Occipital lobe (tissue), 1 donor: ENCODE measurements at regions not wholly inside any gene's neighbourhood (a gene's known extent, or its start where the extent isn't known, plus 50 kb on each side); places are given as distances from the start of the nearest gene placed in this dataset.
"Not testable (repeated sequence)": the region's sequence is repeated elsewhere in the genome, so short reads cannot be mapped to it uniquely, and the experiment has no call there.

ENCODE experiments used
- DNase-seq: peaks from one replicate; lab custom pipeline; 2025; lab: John Stamatoyannopoulos, UW

GRCh38 chr9:27802418-27802817, 229.1 kb upstream of the C9orf72 start:
- DNase-seq: no peak

DNA sequence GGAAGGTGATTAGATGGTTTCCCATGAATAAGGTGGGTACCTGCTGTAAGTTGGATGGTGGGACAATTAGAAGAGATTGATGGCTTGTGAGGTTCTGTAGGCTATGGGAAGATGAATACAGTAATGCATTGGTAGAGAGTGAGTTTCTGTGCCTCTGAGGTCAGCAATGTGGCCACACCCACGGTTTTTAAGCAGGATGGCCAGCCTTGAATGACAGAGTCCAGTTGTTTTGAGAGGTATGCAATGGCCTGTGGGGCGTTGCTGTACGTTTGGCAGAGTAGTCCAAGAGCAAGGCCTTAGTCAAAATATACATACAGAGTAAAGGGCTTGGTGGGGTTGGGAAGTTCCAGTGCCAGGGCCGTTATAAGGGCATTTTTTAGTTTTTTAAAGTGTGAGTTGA, 235.6 kb upstream of the C9orf72 start:
- no peak for DNase-seq

GRCh38 chr9:27817747-27818146, 244.5 kb upstream of the C9orf72 start:
- DNase-seq: no peak

DNA sequence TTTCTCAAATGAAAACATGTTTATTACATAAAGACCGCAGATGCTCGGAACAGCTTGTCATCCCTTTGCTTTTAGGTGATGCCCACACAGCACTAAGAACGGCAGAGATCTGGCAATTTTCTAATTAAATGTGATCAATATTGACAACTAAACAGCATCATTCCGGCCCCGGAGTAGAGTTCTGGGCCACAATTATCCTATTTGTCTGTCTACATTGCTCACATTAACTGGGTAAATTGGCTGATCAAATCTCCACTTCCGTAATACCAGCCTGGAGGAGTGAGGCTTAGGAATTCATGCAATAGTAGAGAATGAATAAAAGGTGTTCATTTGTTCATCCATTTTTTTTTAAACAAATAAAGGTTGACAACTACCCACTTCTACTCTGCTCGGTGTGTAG, 245.1 kb upstream of the C9orf72 start:
- no peak for DNase-seq

DNA sequence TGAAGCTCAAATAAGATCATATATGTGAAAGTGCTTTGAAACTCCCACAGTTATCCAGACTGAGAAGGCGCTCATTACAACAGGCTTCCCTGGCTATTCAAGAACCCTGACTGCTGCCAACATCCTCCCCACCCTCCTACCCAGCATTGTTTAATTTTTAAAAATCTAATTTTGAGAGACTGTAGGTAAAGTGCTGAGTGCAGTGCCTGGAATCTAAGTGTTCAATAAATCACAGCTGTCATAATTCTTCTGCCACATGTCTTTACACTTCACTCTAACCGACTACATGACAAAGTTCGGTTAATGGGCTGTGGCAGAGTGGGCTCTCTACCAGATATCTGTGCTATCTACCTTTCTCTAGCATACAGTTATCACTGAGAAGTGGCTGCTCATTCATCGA, 255.6 kb upstream of the C9orf72 start:
- no peak for DNase-seq

DNA sequence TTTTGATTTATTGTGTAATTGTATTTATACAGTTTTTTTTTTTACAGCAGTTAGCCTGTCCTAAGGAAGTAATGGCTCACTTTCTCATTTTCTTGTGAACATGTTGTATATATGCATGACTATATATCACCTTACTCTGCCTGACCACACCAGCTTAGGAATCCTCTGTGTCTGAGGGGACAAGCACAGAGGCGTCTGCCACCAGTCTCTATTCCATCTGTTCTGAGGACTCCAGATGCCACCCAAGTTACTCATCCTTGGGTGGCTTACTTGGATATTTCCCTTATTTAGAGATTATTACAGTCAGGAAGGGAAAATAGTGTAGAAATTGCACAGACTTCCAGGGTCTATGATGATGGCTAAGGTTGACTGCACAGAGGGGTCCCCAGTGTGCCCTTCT, 256.3 kb upstream of the C9orf72 start:
- no peak for DNase-seq

DNA sequence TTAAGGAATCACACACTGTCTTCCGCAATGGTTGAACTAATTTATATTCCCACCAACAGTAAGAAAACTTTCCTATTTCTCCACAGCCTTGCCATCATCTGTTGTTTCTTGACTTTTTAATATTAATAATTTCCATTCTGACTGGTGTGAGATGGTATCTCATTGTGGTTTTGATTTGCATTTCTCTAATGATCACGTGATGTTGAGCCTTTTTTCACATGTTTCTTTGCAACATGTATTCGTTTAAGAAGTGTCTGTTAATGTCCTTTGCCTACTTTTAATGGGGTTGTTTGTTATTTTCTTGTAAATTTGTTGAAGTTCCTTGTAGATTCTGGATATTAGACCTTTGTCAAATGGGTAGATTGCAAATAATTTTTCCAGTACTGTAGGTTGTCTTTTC, 258.8 kb upstream of the C9orf72 start:
- DNase-seq: not testable (repeated sequence)

DNA sequence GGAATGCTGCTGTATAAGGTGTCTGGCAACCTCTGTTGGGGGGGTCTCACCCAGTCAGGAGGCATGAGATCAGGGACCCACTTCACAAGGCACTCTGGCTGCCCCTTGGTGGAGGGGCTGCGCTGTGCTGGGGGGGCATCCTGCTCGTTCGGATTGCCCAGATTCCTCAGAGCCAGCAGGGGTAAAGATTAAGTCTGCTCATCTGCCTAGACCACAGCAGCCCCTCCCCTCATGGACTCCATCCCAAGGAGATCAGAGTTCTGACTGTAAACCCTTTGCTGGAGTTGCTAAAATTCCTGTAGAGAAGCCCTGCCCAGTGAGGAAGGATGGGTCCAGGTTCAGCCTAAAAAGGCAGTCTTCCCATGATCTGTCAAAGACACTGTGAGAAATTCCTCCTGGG, 262.0 kb upstream of the C9orf72 start:
- DNase-seq: no peak

DNA sequence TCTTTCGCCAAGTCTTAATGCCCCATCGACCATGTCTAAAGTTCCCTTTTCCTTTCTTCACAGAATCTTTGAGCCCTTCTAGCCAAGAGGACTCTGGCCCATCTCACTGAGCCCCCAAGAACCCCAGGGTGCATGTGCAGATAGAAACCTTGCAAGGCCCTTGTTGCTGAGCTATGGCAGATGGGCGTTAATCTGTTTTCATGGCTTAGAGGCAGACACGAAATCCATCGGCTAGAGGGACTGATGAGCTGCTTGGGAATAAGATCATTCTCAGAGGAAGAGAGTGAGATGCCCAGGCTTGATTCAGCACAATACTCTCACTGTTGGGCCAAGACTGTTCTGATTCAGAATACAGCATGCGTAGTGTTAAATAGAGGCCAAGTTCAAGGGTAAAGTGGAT, 262.5 kb upstream of the C9orf72 start:
- DNase-seq: no peak

DNA sequence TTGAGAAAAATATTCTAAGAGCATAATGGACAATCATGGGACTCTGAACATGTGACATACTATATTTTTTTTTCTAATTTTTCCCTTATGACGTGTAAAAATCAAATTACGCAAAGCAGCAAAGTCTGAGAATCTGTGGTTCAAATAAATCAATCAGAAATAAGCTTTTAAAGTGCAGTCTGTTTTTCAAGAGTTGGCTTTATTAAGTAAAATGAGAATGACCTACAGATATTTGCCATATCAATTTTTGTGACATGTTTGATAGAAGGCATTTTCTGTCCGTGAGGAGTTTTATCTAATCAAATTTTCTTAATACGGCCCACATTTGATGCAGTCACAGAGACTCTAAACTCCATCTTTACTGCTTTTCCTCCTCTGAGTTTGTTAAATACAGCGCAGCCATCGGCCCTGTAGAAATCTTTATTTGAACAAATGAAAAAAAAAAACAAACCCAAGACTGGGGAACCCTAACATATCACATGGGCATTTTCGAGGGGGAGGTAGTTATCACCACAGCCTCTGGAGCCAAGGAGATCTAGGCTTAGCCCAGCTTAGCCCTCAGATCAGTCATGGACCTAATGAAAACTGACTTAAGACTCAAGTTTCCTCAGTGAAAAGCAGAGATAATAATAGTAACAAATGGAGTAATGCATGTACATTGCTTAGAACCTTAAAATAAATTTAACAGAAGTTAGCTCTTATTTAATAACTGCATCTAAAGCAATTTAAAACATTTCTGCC, 263.6 kb upstream of the C9orf72 start:
- DNase-seq: no peak

GRCh38 chr9:27838876-27839275, 265.6 kb upstream of the C9orf72 start:
- DNase-seq: no peak

DNA sequence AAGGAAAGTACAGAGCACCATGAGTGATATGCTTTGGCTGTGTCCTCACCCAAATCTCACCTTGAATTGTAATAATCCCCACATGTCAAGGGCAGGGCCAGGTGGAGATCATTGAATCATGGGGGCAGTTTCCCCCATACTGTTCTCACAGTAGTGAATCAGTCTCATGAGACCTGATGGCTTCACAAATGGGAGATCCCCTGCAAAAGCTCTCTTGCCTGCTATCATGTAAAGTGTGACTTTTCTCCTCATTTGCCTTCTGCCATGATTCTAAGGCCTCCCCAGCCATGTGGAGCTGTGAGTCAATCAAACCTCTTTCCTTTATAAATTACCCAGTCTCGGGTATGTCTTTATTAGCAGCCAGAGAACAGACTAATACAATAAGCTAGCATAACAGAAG, 266.5 kb upstream of the C9orf72 start:
- not testable (repeated sequence) for DNase-seq

GRCh38 chr9:27844797-27845196, 271.5 kb upstream of the C9orf72 start:
- no peak for DNase-seq

- DNase-seq: no peak
Measured at GRCh38 chr9:27847380-27847779, 274.1 kb upstream of the C9orf72 start.

DNA sequence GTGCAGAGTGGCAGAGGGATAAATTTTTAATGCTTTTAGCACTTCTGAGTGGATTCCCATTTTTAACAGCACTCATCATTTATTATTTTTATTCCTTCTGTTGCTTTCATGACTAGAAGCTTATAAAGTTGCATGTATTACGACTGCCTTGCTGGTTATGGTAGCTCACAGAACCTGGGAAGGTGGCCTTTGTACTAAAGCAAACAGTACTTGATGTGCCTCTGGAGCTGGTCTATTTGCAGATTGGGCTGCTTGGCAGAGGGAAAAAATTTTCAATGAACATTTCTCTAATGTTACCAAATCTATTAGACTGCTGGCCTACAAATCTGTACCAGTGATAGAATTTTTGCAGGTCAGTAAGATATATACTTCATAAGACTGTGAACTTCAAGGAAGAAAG, 274.5 kb upstream of the C9orf72 start:
- no peak for DNase-seq

- no peak for DNase-seq
Measured at GRCh38 chr9:27848315-27848714, 275.0 kb upstream of the C9orf72 start.

DNA sequence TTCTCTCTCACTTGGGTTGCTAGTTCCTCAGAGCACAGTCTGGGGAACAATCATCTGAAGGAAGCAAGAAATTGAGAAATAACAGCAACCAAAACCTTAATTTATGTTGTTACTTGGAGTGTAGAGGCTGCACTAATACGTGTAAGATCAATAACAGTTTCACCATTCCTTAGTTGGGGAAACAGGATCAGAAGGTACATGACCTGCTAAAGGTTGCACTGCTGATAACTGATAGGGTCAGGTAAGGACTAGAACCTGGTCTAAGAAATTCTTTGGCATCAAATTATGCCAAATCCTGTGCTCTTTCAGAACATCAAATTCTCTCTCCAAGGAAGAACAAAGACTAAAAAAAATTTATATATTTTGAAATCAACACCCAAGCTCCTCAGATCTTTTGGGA, 278.6 kb upstream of the C9orf72 start:
- DNase-seq: no peak

GRCh38 chr9:27853529-27853928, 280.2 kb upstream of the C9orf72 start:
- DNase-seq: no peak

DNA sequence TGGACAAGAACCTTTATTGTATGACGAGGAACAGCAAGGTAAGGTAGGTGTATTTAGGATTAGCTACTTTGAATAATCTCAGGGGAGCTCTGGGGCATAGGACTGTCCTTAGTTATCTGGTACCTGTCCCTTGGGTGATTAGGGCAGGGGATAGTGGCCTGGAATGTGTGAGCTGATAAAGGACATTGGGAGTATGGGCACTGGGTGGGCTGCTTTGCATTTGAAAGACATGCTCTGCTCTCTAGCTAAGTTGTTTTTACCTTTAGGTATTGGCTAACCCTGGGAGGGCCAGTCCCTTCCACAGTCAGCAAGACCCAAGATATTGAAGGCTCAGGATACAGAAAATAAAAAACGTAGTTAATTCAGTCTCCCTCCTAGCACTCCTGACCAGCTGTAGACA, 282.8 kb upstream of the C9orf72 start:
- DNase-seq: no peak

GRCh38 chr9:27856748-27857147, 283.5 kb upstream of the C9orf72 start:
- no peak for DNase-seq

DNA sequence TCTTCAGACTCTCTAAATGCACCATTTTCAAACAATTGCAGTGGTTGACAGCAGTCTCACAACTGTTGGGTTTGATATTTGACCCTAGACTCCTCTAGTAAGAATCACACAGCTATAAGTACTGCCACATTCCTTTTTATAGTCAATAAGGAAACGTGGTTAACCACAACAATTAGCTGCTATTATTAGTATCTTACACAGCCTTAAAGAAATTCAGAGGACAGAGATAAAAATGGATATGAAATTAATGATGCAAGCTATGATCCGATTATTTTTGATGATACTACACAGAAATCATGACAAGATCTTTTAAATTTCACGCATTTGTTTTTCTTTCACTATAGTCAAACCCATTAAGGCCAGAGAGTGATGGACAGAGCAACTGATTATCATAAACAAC, 288.6 kb upstream of the C9orf72 start:
- no peak for DNase-seq

GRCh38 chr9:27864644-27865438, 291.6 kb upstream of the C9orf72 start:
- DNase-seq: no peak

DNA sequence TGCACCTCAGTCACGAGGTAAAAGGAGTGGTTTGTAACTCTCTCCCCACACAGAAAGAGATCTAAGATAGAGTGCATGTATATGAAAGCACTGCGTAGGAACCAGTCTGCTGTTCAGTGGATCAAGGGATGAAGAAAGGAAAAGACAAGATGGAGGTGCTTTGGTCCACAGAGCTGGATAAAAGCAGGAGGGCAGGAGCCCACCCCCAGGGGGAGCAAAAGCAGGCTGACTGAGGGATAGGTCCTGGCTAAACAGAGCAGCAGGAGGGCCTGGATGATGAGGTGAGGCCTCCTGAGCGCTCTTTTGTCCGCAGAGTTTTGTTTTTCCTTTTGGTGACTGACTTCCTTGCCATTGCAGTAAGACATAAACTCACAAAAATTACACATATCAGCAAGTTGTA, 293.5 kb upstream of the C9orf72 start:
- DNase-seq: no peak
